ENCODE measurements at regions not wholly inside any gene's neighbourhood (a gene's known extent, or its start where the extent isn't known, plus 50 kb on each side); places are given as distances from the start of the nearest gene placed in this dataset.

DNA sequence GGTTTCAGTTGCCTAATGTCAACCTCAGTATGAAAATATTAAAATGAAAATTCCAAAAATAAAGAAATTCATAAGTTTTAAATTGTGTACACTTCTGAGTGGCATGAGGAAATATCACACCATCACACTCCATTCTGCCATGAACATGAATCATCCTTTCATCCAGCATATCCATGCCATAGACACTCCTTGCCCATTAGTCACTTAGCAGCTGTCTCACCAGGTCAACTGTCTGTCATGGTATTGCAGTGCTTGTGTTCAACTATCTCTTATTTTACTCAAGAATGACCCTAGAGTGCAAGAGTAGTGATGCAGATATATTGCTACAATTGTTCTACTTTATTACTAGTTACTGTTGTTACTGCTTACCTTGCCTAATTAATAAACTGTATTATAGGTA is 712.4 kb downstream of the EPHA7 start:
- TF ChIP-seq, protein P1, sequence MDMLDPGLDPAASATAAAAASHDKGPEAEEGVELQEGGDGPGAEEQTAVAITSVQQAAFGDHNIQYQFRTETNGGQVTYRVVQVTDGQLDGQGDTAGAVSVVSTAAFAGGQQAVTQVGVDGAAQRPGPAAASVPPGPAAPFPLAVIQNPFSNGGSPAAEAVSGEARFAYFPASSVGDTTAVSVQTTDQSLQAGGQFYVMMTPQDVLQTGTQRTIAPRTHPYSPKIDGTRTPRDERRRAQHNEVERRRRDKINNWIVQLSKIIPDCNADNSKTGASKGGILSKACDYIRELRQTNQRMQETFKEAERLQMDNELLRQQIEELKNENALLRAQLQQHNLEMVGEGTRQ (IDR thresholded peaks at IDR 0.05), result no peak
- TF ChIP-seq, protein P2, sequence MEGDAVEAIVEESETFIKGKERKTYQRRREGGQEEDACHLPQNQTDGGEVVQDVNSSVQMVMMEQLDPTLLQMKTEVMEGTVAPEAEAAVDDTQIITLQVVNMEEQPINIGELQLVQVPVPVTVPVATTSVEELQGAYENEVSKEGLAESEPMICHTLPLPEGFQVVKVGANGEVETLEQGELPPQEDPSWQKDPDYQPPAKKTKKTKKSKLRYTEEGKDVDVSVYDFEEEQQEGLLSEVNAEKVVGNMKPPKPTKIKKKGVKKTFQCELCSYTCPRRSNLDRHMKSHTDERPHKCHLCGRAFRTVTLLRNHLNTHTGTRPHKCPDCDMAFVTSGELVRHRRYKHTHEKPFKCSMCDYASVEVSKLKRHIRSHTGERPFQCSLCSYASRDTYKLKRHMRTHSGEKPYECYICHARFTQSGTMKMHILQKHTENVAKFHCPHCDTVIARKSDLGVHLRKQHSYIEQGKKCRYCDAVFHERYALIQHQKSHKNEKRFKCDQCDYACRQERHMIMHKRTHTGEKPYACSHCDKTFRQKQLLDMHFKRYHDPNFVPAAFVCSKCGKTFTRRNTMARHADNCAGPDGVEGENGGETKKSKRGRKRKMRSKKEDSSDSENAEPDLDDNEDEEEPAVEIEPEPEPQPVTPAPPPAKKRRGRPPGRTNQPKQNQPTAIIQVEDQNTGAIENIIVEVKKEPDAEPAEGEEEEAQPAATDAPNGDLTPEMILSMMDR (IDR thresholded peaks at IDR 0.05), result no peak
